ENCODE measurements at regions not wholly inside any gene's neighbourhood (a gene's known extent, or its start where the extent isn't known, plus 50 kb on each side); places are given as distances from the start of the nearest gene placed in this dataset.
"Not testable (repeated sequence)": the region's sequence is repeated elsewhere in the genome, so short reads cannot be mapped to it uniquely, and the experiment has no call there.

GRCh38 chr13:102538938-102539337 is 57.8 kb upstream of the TPP2 start:
- H3K27ac Mint-ChIP-seq (ENCODE audit: unreplicated experiment): no peak overlapping the region

GRCh38 chr13:102536695-102537485 is 59.9 kb upstream of the TPP2 start:
- H3K27ac Mint-ChIP-seq (ENCODE audit: unreplicated experiment): no peak overlapping the region
- H3K9me3 Mint-ChIP-seq (ENCODE audit: unreplicated experiment): no peaks in the 10 kb centered on the region
- no peak for DNase-seq (ENCODE audit: extremely low spot score, unreplicated experiment)
- H3K4me1 Mint-ChIP-seq (ENCODE audit: unreplicated experiment): no peaks in the 10 kb centered on the region
- no peak overlapping the region for H3K4me3 Mint-ChIP-seq (ENCODE audit: unreplicated experiment)
- H3K36me3 Mint-ChIP-seq (ENCODE audit: unreplicated experiment): no peaks in the 10 kb centered on the region
- peaks cover 36% of the 10 kb centered on the region for H3K27me3 Mint-ChIP-seq (ENCODE audit: unreplicated experiment)
- TF ChIP-seq CTCF (IDR thresholded peaks at IDR 0.05): no peak

More at GRCh38 chr13:102538938-102539337, 57.8 kb upstream of the TPP2 start:
- no peak for DNase-seq (ENCODE audit: extremely low spot score, unreplicated experiment)
- no peaks in the 10 kb centered on the region for H3K4me1 Mint-ChIP-seq (ENCODE audit: unreplicated experiment)
- TF ChIP-seq CTCF (IDR thresholded peaks at IDR 0.05): no peak
- H3K36me3 Mint-ChIP-seq (ENCODE audit: unreplicated experiment): no peaks in the 10 kb centered on the region
- no peak overlapping the region for H3K4me3 Mint-ChIP-seq (ENCODE audit: unreplicated experiment)
- no peaks in the 10 kb centered on the region for H3K9me3 Mint-ChIP-seq (ENCODE audit: unreplicated experiment)
- H3K27me3 Mint-ChIP-seq (ENCODE audit: unreplicated experiment): peaks cover 50% of the 10 kb centered on the region

- H3K36me3 Mint-ChIP-seq (ENCODE audit: unreplicated experiment): no peaks in the 10 kb centered on the region
- no peaks in the 10 kb centered on the region for H3K9me3 Mint-ChIP-seq (ENCODE audit: unreplicated experiment)
- no peak for DNase-seq (ENCODE audit: extremely low spot score, unreplicated experiment)
- H3K27me3 Mint-ChIP-seq (ENCODE audit: unreplicated experiment): peaks cover 32% of the 10 kb centered on the region
- TF ChIP-seq CTCF (IDR thresholded peaks at IDR 0.05): no peak
- no peaks in the 10 kb centered on the region for H3K4me1 Mint-ChIP-seq (ENCODE audit: unreplicated experiment)
- H3K27ac Mint-ChIP-seq (ENCODE audit: unreplicated experiment): no peak overlapping the region
- H3K4me3 Mint-ChIP-seq (ENCODE audit: unreplicated experiment): no peak overlapping the region
Observed at GRCh38 chr13:102536196-102536595, 60.6 kb upstream of the TPP2 start.

- Mint-ChIP-seq H3K4me1 (ENCODE audit: unreplicated experiment) (no peaks in the 10 kb centered on the region), H3K9me3 (ENCODE audit: unreplicated experiment) (no peaks in the 10 kb centered on the region), H3K27ac (ENCODE audit: unreplicated experiment) (no peak overlapping the region), H3K4me3 (ENCODE audit: unreplicated experiment) (no peak overlapping the region), H3K27me3 (ENCODE audit: unreplicated experiment) (peaks cover 19% of the 10 kb centered on the region), H3K36me3 (ENCODE audit: unreplicated experiment) (no peaks in the 10 kb centered on the region)
- TF ChIP-seq CTCF (IDR thresholded peaks at IDR 0.05): no peak
- DNase-seq (ENCODE audit: extremely low spot score, unreplicated experiment): no peak
Observed at GRCh38 chr13:102530751-102531150, 66.0 kb upstream of the TPP2 start.

GRCh38 chr13:102522251-102522650 is 74.5 kb upstream of the TPP2 start:
- H3K27ac Mint-ChIP-seq (ENCODE audit: unreplicated experiment); H3K36me3 Mint-ChIP-seq (ENCODE audit: unreplicated experiment); H3K9me3 Mint-ChIP-seq (ENCODE audit: unreplicated experiment); H3K4me1 Mint-ChIP-seq (ENCODE audit: unreplicated experiment); DNase-seq (ENCODE audit: extremely low spot score, unreplicated experiment); H3K4me3 Mint-ChIP-seq (ENCODE audit: unreplicated experiment): not testable (repeated sequence)
- H3K27me3 Mint-ChIP-seq (ENCODE audit: unreplicated experiment): peaks cover 20% of the 10 kb centered on the region

Measured in osteocyte (in vitro differentiated cells).